ENCODE measurements at regions not wholly inside any gene's neighbourhood (a gene's known extent, or its start where the extent isn't known, plus 50 kb on each side); places are given as distances from the start of the nearest gene placed in this dataset.

- TF ChIP-seq, protein P1, sequence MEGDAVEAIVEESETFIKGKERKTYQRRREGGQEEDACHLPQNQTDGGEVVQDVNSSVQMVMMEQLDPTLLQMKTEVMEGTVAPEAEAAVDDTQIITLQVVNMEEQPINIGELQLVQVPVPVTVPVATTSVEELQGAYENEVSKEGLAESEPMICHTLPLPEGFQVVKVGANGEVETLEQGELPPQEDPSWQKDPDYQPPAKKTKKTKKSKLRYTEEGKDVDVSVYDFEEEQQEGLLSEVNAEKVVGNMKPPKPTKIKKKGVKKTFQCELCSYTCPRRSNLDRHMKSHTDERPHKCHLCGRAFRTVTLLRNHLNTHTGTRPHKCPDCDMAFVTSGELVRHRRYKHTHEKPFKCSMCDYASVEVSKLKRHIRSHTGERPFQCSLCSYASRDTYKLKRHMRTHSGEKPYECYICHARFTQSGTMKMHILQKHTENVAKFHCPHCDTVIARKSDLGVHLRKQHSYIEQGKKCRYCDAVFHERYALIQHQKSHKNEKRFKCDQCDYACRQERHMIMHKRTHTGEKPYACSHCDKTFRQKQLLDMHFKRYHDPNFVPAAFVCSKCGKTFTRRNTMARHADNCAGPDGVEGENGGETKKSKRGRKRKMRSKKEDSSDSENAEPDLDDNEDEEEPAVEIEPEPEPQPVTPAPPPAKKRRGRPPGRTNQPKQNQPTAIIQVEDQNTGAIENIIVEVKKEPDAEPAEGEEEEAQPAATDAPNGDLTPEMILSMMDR (conservative IDR thresholded peaks at IDR 0.05; ENCODE audit: low read length) = no peak
- no peak overlapping the region for H3K4me3 ChIP-seq (ENCODE audit: low read length)
- no peak for DNase-seq (ENCODE audit: low read depth)
These were observed 594.9 kb downstream of the CCDC171 start for GRCh38 chr9:16147726-16148125.

- H3K4me3 ChIP-seq (ENCODE audit: low read length) = no peak overlapping the region
- TF ChIP-seq, protein P1 (conservative IDR thresholded peaks at IDR 0.05; ENCODE audit: low read length) = no peak
- DNase-seq (ENCODE audit: low read depth) = no peak
These were observed 597.7 kb downstream of the CCDC171 start for GRCh38 chr9:16150501-16150900.

DNA sequence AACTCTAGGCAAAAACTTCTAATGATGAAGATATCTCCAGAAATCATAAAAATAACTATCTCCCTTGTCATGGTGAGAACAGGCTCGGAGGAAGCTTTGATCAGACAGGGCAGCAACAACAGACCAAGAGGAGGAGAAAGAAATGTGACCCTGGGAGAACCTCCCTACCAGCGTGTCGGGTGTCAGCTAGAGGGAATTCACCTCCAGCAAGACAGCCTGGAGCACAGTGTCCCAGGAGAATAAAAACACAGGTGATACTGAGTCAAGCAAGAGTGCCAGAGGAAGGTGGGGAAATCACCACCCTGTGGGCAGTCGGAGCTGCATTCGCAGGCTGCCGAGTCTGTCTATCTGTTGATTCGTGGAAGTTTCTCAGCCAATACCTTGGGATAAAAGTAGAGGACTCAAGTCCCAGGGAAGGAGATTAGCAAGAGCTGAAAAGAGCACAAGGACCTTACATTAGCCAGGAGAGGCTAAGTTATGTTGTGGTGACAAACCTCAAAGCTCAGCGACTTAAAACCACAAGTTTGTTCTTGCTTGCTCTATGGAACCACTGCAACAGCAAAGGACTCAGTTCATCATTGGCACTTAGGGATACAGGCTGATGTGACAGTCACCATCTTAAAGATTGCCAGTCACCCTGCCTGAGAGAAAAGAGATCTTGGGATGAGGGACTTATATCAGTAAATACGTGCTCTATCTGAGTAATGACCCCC, 598.3 kb downstream of the CCDC171 start:
- TF ChIP-seq, protein P1 (conservative IDR thresholded peaks at IDR 0.05; ENCODE audit: low read length) = no peak
- no peak for DNase-seq (ENCODE audit: low read depth)
- H3K4me3 ChIP-seq (ENCODE audit: low read length) = no peak overlapping the region

DNA sequence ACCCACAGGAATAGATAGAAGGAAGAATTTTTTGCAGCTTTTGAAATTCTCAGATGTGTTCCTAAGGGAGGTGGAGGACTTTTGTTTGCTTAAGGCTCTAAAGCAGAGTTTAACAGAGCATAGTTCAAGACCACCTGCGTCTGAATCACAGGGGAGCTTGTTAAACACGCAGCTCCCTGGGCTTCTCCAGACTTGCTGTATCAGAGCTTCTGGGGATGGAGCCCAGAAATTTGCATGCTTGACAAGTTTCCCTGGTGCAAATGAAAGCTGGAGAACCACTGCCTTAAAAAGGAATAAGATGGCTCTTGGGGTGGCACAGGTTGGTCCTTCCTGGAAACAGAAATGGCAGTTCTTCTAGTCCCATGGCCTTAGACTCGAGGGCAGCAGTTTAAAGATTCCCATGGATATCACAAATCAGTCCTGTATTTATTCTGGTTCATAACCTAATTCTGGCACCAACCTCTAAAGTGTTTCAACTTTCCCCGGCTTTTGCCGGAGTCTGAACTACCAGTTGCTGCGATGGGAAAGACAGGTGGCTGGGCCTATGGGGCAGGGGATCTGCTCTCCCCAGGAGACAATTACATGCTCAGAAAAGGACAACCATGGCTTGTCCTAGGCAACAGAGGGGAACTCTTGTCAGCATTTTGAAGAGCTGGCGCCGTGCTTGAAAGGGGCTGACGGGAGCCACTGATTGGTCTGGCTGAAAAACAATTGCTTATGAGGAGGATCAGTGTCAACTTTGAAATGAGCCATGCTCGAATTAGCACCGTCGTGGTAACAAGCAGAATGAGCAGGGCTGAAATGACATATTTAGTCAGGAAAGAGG, 599.6 kb downstream of the CCDC171 start:
- H3K4me3 ChIP-seq (ENCODE audit: low read length) = no peak overlapping the region
- TF ChIP-seq, protein P1 (conservative IDR thresholded peaks at IDR 0.05; ENCODE audit: low read length) = no peak
- DNase-seq (ENCODE audit: low read depth) = no peak

GRCh38 chr9:16153221-16153620, 600.4 kb downstream of the CCDC171 start:
- H3K4me3 ChIP-seq (ENCODE audit: low read length) = no peak overlapping the region
- TF ChIP-seq, protein P1 (conservative IDR thresholded peaks at IDR 0.05; ENCODE audit: low read length) = no peak
- DNase-seq (ENCODE audit: low read depth) = no peak

DNA sequence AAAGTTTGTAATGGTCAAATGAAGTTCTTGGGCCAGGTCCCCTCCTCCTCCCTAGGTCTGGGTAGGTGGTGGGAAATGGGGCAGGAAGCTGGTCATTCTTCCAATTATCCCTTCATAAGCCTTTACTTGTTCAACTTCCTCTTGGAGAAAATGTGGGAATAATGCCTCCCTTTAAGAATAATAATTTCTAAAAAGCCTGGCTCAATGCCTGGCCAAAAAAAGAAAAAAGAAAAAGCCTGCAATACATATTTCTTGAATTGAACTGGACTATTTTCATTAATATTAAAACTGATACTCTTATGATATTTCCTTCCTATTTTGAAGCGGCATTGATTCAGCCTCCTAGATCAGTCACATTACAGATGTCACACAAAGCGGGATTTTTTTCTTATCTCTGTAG, 600.9 kb downstream of the CCDC171 start:
- no peak overlapping the region for H3K4me3 ChIP-seq (ENCODE audit: low read length)
- DNase-seq (ENCODE audit: low read depth) = no peak
- TF ChIP-seq, protein P1 (conservative IDR thresholded peaks at IDR 0.05; ENCODE audit: low read length) = no peak

Measured in AG10803 (cell line).